ENCODE measurements at regions not wholly inside any gene's neighbourhood (a gene's known extent, or its start where the extent isn't known, plus 50 kb on each side); places are given as distances from the start of the nearest gene placed in this dataset.
A peak's percentile ranks its signal among the peaks of the same experiment; 100 is the strongest.

- H3K4me3 Mint-ChIP-seq: no peak overlapping the region
- DNase-seq (ENCODE audit: low spot score in 2 of 2, unreplicated experiment in 2 of 2): no peak
- peaks cover 2% of the 10 kb centered on the region for H3K9me3 Mint-ChIP-seq
- no peak overlapping the region for H3K27ac Mint-ChIP-seq
- H3K27me3 Mint-ChIP-seq (ENCODE audit: low read depth): no peaks in the 10 kb centered on the region
- TF ChIP-seq CTCF (IDR thresholded peaks at IDR 0.05; ENCODE audit: unreplicated experiment): no peak
- peaks cover 13% of the 10 kb centered on the region for H3K4me1 Mint-ChIP-seq
- no peaks in the 10 kb centered on the region for H3K36me3 Mint-ChIP-seq
Measured at GRCh38 chr10:4035599-4035945, 250.6 kb upstream of the KLF6 start.

DNA sequence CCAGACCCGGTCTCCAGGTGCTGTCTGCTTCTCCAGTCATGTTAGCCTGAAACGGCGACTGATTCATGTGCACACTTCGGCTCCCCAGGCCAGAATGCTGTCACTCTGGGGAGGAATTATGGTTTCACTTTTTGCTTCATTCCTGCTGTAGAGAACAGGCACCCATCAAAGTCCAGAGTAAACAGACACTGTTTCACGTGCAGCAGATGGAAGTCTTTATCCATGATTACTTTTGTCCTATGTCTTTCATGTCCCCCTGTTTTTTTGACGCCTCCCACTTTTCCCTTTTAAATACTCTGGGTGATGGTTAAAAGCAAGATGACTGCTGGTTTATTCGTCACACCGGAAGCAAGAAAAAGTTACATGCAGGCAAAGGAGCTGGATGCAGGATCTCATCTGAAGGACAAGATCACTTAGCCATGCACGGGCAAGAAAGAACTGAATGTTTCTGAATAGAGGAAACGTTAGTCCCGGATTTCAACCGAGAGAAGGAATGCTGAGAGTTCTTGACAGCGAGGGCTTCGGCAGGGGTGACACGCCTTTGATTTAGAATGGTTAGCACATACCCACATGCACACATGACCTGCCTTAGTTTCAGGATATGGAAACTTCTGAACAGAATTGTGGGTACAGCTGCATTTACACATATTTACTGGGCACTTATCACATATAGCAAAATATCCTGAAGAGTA is 250.0 kb upstream of the KLF6 start:
- Mint-ChIP-seq H3K4me1 (peaks cover 13% of the 10 kb centered on the region), H3K4me3 (peak overlapping the region; percentile 44), H3K27ac (peak overlapping the region; percentile 80), H3K9me3 (no peaks in the 10 kb centered on the region), H3K27me3 (ENCODE audit: low read depth) (no peaks in the 10 kb centered on the region), H3K36me3 (no peaks in the 10 kb centered on the region)
- no peak for TF ChIP-seq CTCF (IDR thresholded peaks at IDR 0.05; ENCODE audit: unreplicated experiment)
- no peak for DNase-seq (ENCODE audit: low spot score in 2 of 2, unreplicated experiment in 2 of 2)

GRCh38 chr10:4033341-4033896 is 248.4 kb upstream of the KLF6 start:
- Mint-ChIP-seq H3K36me3 (no peaks in the 10 kb centered on the region), H3K27ac (no peak overlapping the region)
- TF ChIP-seq CTCF (IDR thresholded peaks at IDR 0.05; ENCODE audit: unreplicated experiment): no peak

GRCh38 chr10:4029866-4030265 is 244.9 kb upstream of the KLF6 start:
- no peak for TF ChIP-seq CTCF (IDR thresholded peaks at IDR 0.05; ENCODE audit: unreplicated experiment)
- no peak for DNase-seq (ENCODE audit: low spot score in 2 of 2, unreplicated experiment in 2 of 2)

More at GRCh38 chr10:4033341-4033896, 248.4 kb upstream of the KLF6 start:
- Mint-ChIP-seq H3K4me1 (peaks cover 13% of the 10 kb centered on the region), H3K4me3 (no peak overlapping the region), H3K27me3 (ENCODE audit: low read depth) (no peaks in the 10 kb centered on the region), H3K9me3 (no peaks in the 10 kb centered on the region)
- DNase-seq (ENCODE audit: low spot score in 2 of 2, unreplicated experiment in 2 of 2): no peak

GRCh38 chr10:4028854-4029583 is 244.0 kb upstream of the KLF6 start:
- Mint-ChIP-seq H3K27me3 (ENCODE audit: low read depth) (no peaks in the 10 kb centered on the region), H3K27ac (no peak overlapping the region), H3K4me1 (peaks cover 2% of the 10 kb centered on the region), H3K4me3 (no peak overlapping the region), H3K36me3 (no peaks in the 10 kb centered on the region), H3K9me3 (no peaks in the 10 kb centered on the region)
- DNase-seq (ENCODE audit: low spot score in 2 of 2, unreplicated experiment in 2 of 2): no peak
- no peak for TF ChIP-seq CTCF (IDR thresholded peaks at IDR 0.05; ENCODE audit: unreplicated experiment)

More at GRCh38 chr10:4029866-4030265, 244.9 kb upstream of the KLF6 start:
- H3K27ac Mint-ChIP-seq: no peak overlapping the region
- H3K4me3 Mint-ChIP-seq: no peak overlapping the region
- peaks cover 7% of the 10 kb centered on the region for H3K4me1 Mint-ChIP-seq
- no peaks in the 10 kb centered on the region for H3K9me3 Mint-ChIP-seq
- no peaks in the 10 kb centered on the region for H3K36me3 Mint-ChIP-seq
- no peaks in the 10 kb centered on the region for H3K27me3 Mint-ChIP-seq (ENCODE audit: low read depth)
